ENCODE measurements at regions not wholly inside any gene's neighbourhood (a gene's known extent, or its start where the extent isn't known, plus 50 kb on each side); places are given as distances from the start of the nearest gene placed in this dataset.

DNA sequence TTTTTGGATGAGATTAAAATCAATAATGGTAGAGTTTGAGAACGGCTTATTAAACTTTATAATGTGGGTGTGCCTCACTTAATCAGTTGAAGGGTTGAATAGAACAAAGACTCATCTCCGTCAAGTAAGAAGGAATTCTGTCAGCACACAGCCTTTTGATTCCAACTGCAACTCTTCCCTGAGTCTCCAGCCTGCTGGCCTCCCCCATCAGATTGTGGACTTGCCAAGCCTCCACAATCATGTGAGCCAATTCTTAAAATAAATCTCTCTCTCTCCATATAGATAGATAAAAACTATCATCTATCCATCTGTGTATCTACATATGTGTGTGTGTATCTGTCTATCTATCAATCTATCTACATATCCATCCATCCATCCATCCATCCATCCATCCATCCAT, 127.4 kb upstream of the BTG1 start:
- TF ChIP-seq, protein P1, sequence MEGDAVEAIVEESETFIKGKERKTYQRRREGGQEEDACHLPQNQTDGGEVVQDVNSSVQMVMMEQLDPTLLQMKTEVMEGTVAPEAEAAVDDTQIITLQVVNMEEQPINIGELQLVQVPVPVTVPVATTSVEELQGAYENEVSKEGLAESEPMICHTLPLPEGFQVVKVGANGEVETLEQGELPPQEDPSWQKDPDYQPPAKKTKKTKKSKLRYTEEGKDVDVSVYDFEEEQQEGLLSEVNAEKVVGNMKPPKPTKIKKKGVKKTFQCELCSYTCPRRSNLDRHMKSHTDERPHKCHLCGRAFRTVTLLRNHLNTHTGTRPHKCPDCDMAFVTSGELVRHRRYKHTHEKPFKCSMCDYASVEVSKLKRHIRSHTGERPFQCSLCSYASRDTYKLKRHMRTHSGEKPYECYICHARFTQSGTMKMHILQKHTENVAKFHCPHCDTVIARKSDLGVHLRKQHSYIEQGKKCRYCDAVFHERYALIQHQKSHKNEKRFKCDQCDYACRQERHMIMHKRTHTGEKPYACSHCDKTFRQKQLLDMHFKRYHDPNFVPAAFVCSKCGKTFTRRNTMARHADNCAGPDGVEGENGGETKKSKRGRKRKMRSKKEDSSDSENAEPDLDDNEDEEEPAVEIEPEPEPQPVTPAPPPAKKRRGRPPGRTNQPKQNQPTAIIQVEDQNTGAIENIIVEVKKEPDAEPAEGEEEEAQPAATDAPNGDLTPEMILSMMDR (IDR thresholded peaks at IDR 0.05): no peak
- no peak for TF ChIP-seq POLR2A (IDR thresholded peaks at IDR 0.05)
